ENCODE measurements at regions not wholly inside any gene's neighbourhood (a gene's known extent, or its start where the extent isn't known, plus 50 kb on each side); places are given as distances from the start of the nearest gene placed in this dataset.
"Not testable (repeated sequence)": the region's sequence is repeated elsewhere in the genome, so short reads cannot be mapped to it uniquely, and the experiment has no call there.

- no peak for DNase-seq
These were observed 967.4 kb upstream of the PRR20A start for GRCh38 chr13:56173346-56173745.

GRCh38 chr13:56182598-56182997 lies 958.1 kb upstream of the PRR20A start:
- no peak for DNase-seq

DNA sequence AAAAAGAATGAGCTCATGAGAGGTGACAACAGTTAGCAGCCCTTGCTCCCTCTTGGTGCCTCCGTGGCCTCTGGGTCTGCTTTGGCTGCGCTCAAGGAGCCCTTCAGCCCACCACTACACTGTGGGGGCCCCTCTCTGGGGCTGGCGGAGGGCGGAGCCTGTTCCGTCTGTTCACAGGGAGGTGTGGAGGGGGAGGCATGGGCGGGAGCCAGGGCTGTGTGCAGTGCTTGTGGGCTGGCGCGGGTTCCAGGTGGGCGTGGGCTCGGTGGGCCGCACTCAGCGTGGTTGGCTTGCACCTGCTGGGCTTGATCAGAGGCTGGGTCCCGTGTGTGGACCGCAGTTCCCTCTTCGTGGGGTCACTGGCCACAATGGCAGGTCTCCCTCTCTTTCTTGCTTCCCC lies 953.4 kb upstream of the PRR20A start:
- no peak for DNase-seq

GRCh38 chr13:56188582-56188981 lies 952.1 kb upstream of the PRR20A start:
- not testable (repeated sequence) for DNase-seq

- DNase-seq, result no peak
These were observed 951.3 kb upstream of the PRR20A start for GRCh38 chr13:56189439-56189838.

DNA sequence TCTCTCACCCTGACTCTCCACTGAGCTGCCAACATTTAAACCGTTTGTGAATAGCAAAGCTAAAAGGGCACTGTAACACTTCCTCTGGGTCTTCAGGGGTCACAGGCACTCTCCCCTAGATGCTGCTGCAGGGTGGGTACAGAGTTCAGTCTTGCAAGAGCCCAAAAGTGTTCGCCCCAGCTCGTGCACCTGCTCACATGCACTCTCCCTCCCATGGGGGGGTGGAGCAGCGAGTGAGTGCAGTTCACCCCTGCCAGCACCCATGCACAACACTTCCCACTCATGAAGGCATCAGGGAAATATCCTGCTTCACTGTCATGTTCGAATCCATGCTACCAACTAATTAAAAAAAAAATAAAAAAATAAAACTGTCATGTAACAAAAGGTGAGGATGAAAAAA lies 950.7 kb upstream of the PRR20A start:
- DNase-seq, result no peak

DNA sequence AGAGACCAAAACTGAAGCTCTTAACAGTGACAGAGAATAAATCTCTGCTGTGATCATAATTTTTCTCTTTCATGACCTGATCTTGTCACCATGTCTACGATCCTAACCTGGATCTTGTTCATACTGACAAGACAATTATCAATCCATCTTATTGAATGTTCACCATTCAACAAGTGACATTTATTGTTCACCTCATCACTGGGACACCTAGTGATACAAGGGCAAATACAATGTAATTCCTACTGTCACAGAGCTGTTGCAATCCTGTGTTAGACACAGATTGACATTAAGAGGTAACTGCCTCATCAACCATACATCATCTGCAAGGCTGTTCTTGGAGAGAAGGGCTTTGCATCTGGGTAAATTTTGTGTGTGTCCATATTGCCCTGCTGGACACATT lies 942.4 kb upstream of the PRR20A start:
- DNase-seq, result no peak

DNA sequence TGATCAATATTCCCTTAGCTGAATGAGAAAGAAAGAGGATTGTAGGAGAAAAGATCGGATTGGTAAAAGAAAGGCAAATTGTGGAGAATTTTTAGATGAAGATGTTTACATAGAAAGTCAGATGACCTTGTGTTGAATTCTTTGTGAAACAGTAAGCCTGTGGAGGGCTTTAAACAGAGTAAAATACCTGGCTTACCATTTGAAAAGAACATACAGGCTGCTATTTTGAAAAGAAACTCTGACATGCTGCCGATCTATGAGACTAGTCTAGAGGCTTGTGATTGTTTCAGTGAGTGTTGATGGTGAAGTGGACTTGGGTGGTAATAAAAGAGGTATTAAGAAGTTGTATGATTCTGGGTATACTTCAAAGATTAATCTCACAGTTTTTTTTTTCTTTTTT lies 938.9 kb upstream of the PRR20A start:
- DNase-seq, result no peak

- DNase-seq, result no peak
These were observed 924.5 kb upstream of the PRR20A start for GRCh38 chr13:56216221-56216620.

- DNase-seq, result no peak
These were observed 893.0 kb upstream of the PRR20A start for GRCh38 chr13:56247692-56248091.

DNA sequence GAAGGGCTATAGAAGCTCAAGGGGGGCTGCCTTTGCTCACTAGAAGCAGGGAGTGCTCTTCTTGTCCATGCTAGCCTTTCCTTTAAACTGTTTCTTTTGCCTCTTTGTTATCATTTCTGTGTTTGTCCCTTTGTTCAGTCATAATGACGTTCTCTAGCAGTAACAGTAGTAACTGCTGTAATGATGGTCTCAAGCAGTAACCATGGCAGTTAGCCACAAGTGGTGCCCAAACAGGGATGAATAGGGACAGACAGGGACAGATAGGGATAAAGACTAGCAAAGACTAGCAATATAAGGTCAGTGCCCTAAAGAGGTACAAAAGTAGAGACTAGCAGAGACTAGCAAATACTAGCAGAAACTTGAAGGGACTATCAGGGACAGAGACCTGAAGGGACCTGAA lies 869.0 kb upstream of the PRR20A start:
- DNase-seq, result no peak

GRCh38 chr13:56283262-56283828 lies 857.4 kb upstream of the PRR20A start:
- DNase-seq, result no peak

- no peak for DNase-seq
These were observed 841.1 kb upstream of the PRR20A start for GRCh38 chr13:56299650-56300049.

DNA sequence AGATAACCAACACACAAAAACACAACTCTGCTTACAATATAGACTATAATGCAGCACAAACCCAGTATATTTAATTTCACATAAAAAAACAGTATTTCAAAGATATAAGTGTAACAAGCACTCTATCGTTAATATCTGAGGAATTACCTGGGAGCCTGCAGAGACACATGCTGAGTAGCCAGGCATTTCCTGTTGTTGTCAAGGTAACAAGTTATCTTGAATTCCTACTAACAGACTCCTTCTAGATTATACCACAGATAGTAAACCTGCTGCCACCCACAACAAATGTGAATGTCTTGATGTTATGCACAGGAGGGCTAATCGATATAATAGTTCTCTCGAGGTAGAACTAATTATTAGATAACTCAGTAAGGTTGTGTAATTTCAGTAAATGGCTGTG lies 826.0 kb upstream of the PRR20A start:
- no peak for DNase-seq

DNA sequence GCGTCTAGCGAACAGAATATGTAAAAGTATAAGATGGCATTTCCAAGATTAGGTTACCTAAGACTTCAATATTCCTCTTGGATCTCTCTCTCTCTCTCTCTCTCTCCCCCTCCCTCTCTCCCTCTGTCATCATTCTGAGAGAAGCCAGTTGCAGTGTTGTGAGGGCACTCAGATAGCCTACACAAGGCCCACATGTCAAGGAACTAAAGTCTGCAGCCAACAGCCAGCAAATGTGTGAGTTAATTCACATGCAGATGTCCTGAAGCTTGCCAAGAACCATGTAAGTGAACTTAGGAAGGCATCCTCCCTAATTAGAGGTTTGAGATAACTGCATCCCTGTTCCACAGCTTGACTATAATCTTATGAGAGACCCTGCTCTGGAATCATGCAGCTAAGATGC lies 822.9 kb upstream of the PRR20A start:
- DNase-seq, result no peak

DNA sequence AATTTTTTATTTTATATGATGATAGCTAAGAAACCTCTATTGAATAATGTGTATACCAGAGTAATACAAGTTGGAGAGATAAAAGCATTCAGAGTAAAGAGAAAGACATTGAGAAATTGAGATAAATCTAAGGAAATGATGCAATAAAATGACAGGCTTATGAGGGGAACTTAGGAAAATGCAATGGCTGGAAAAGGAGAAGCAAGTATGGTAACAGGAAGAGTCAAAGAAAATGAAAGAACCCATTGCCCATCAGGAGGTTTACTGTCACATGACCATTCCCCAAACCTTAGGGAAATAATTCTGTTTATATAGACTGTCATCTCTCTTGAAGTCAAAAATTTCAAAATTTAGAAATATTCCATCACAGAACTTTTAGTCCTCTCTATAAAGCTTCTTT lies 808.0 kb upstream of the PRR20A start:
- DNase-seq, result no peak

GRCh38 chr13:56335775-56336174 lies 804.9 kb upstream of the PRR20A start:
- no peak for DNase-seq

DNA sequence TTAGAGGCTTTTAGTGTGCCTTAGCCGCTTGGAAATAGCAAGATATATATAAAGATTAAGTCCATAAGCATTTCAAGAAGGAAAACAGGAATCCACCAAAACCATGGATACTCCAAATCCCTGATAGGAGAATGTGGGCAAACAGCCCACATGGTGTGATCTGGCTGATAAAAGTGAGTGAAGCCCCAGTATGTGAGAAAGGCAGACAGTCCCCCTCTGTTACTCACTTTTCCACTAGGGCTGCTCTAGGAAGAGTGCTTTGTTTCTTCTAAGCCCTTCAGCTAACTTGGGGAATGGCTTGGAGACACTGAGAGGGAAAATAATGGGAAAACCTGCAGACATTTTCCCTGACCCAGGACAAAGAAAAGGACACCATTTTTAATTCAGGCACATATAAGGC lies 802.3 kb upstream of the PRR20A start:
- no peak for DNase-seq

- DNase-seq, result no peak
These were observed 793.7 kb upstream of the PRR20A start for GRCh38 chr13:56347014-56347413.

GRCh38 chr13:56349866-56350265 lies 790.9 kb upstream of the PRR20A start:
- DNase-seq, result no peak

GRCh38 chr13:56351041-56351440 lies 789.7 kb upstream of the PRR20A start:
- no peak for DNase-seq

- DNase-seq, result no peak
These were observed 788.4 kb upstream of the PRR20A start for GRCh38 chr13:56352361-56352760.

GRCh38 chr13:56352901-56353300 lies 787.8 kb upstream of the PRR20A start:
- DNase-seq, result no peak

GRCh38 chr13:56356690-56357089 lies 784.0 kb upstream of the PRR20A start:
- DNase-seq, result no peak

DNA sequence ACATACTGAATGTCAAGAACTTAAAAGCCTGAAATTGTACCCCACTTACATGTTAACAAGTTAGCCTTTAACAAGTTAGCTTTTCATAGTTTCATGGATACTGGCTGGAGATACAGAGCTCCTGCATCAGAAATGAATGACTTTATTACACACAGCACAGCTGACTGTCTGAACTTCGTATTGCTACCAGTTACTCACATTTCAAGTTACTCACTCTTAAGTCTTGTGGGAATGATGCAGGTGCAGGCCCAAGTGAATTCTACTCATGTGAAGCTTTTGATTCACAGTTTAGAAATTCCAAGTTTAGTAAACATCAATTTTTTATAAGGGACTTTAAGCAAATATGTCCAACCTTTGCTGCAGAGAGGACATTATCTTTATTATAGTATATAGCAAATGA lies 762.2 kb upstream of the PRR20A start:
- no peak for DNase-seq
